ENCODE measurements at regions not wholly inside any gene's neighbourhood (a gene's known extent, or its start where the extent isn't known, plus 50 kb on each side); places are given as distances from the start of the nearest gene placed in this dataset.

GRCh38 chr18:67862069-67862468, 345.5 kb upstream of the DSEL start:
- WGBS (ENCODE audit: low lambda C conversion rate, missing lambda C conversion rate): 94% methylated on average over 1 of the region's 1 CpG
- Histone ChIP-seq H3K4me3 (no peak overlapping the region), H3K4me2 (no peak overlapping the region), H3K9me2 (replicated peaks; ENCODE audit: insufficient read depth) (no peaks in the 10 kb centered on the region), H3K36me3 (replicated peaks; ENCODE audit: insufficient read depth, low read depth) (no peaks in the 10 kb centered on the region), H3K79me2 (no peaks in the 10 kb centered on the region), H3K4me1 (ENCODE audit: insufficient read depth) (no peaks in the 10 kb centered on the region), H4K20me1 (ENCODE audit: insufficient read depth, poor library complexity, severe bottlenecking) (no peaks in the 10 kb centered on the region), H3K9me3 (ENCODE audit: low read depth) (no peaks in the 10 kb centered on the region), H2AFZ (no peak overlapping the region), H3K27me3 (no peaks in the 10 kb centered on the region), H3K27ac (no peak overlapping the region)
- DNase-seq (ENCODE audit: low spot score): no peak
- TF ChIP-seq EZH2 (IDR thresholded peaks at IDR 0.05; ENCODE audit: borderline replicate concordance) (no peak), CTCF (IDR thresholded peaks at IDR 0.05; ENCODE audit: poor library complexity) (no peak), EZH2phosphoT487 (IDR thresholded peaks at IDR 0.05; ENCODE audit: low read depth, severe bottlenecking, unreplicated experiment) (no peak)

GRCh38 chr18:67854340-67854739, 337.8 kb upstream of the DSEL start:
- Histone ChIP-seq H4K20me1 (ENCODE audit: insufficient read depth, poor library complexity, severe bottlenecking) (no peaks in the 10 kb centered on the region), H3K4me3 (no peak overlapping the region), H3K9me2 (replicated peaks; ENCODE audit: insufficient read depth) (no peaks in the 10 kb centered on the region), H2AFZ (no peak overlapping the region), H3K4me1 (ENCODE audit: insufficient read depth) (no peaks in the 10 kb centered on the region), H3K79me2 (no peaks in the 10 kb centered on the region), H3K27me3 (no peaks in the 10 kb centered on the region), H3K36me3 (replicated peaks; ENCODE audit: insufficient read depth, low read depth) (no peaks in the 10 kb centered on the region), H3K9me3 (ENCODE audit: low read depth) (no peaks in the 10 kb centered on the region), H3K4me2 (no peak overlapping the region), H3K27ac (no peak overlapping the region)
- TF ChIP-seq CTCF (IDR thresholded peaks at IDR 0.05; ENCODE audit: poor library complexity) (no peak), EZH2 (IDR thresholded peaks at IDR 0.05; ENCODE audit: borderline replicate concordance) (no peak), EZH2phosphoT487 (IDR thresholded peaks at IDR 0.05; ENCODE audit: low read depth, severe bottlenecking, unreplicated experiment) (no peak)
- no peak for DNase-seq (ENCODE audit: low spot score)

GRCh38 chr18:67846422-67847098, 330.0 kb upstream of the DSEL start:
- Histone ChIP-seq H2AFZ (no peak overlapping the region), H3K27ac (no peak overlapping the region), H3K4me1 (ENCODE audit: insufficient read depth) (no peaks in the 10 kb centered on the region), H3K4me3 (no peak overlapping the region), H3K9me2 (replicated peaks; ENCODE audit: insufficient read depth) (no peaks in the 10 kb centered on the region), H3K36me3 (replicated peaks; ENCODE audit: insufficient read depth, low read depth) (no peaks in the 10 kb centered on the region), H3K79me2 (no peaks in the 10 kb centered on the region), H3K9me3 (ENCODE audit: low read depth) (no peaks in the 10 kb centered on the region), H3K27me3 (no peaks in the 10 kb centered on the region), H3K4me2 (no peak overlapping the region), H4K20me1 (ENCODE audit: insufficient read depth, poor library complexity, severe bottlenecking) (no peaks in the 10 kb centered on the region)
- TF ChIP-seq CTCF (IDR thresholded peaks at IDR 0.05; ENCODE audit: poor library complexity): no peak
- no peak for TF ChIP-seq EZH2 (IDR thresholded peaks at IDR 0.05; ENCODE audit: borderline replicate concordance)
- TF ChIP-seq EZH2phosphoT487 (IDR thresholded peaks at IDR 0.05; ENCODE audit: low read depth, severe bottlenecking, unreplicated experiment): no peak
- no peak for DNase-seq (ENCODE audit: low spot score)
- WGBS (ENCODE audit: low lambda C conversion rate, missing lambda C conversion rate): 93% methylated on average over 4 of the region's 4 CpGs

- Histone ChIP-seq H3K4me3 (no peak overlapping the region), H3K36me3 (replicated peaks; ENCODE audit: insufficient read depth, low read depth) (no peaks in the 10 kb centered on the region), H4K20me1 (ENCODE audit: insufficient read depth, poor library complexity, severe bottlenecking) (no peaks in the 10 kb centered on the region), H3K79me2 (no peaks in the 10 kb centered on the region), H3K9me2 (replicated peaks; ENCODE audit: insufficient read depth) (no peaks in the 10 kb centered on the region), H3K4me1 (ENCODE audit: insufficient read depth) (no peaks in the 10 kb centered on the region), H3K27me3 (no peaks in the 10 kb centered on the region), H3K9me3 (ENCODE audit: low read depth) (no peaks in the 10 kb centered on the region), H3K27ac (no peak overlapping the region), H2AFZ (no peak overlapping the region), H3K4me2 (no peak overlapping the region)
- TF ChIP-seq EZH2 (IDR thresholded peaks at IDR 0.05; ENCODE audit: borderline replicate concordance) (no peak), EZH2phosphoT487 (IDR thresholded peaks at IDR 0.05; ENCODE audit: low read depth, severe bottlenecking, unreplicated experiment) (no peak), CTCF (IDR thresholded peaks at IDR 0.05; ENCODE audit: poor library complexity) (no peak)
- no peak for DNase-seq (ENCODE audit: low spot score)
These were observed 328.5 kb upstream of the DSEL start for GRCh38 chr18:67845035-67845434.

Data from hepatocyte (in vitro differentiated cells).